ENCODE measurements at regions not wholly inside any gene's neighbourhood (a gene's known extent, or its start where the extent isn't known, plus 50 kb on each side); places are given as distances from the start of the nearest gene placed in this dataset.

DNA sequence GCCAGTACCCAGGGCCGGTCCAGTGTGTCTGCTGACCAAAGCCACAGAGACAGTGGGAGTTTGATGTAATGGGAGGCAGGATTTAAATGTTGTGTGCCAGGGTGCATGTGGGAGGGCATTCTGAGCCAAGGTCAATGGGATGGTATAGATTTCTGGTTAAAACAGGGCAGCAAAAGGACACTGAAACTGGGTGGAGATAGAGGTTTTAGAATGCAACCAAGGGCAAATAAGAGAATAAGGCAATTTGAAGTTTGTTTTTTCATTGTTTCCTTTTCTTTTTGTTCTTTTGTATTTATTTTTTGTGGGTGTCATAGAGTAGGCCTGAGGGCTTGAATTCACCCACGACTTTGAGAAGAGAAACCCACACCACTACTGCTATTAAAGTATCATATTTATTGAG lies 65.5 kb upstream of the CLINT1 start:
- Mint-ChIP-seq H3K4me3 (no peak overlapping the region), H3K27ac (no peak overlapping the region), H3K36me3 (ENCODE audit: low read depth) (no peaks in the 10 kb centered on the region), H3K9me3 (no peaks in the 10 kb centered on the region), H3K27me3 (no peaks in the 10 kb centered on the region), H3K4me1 (ENCODE audit: low read depth) (peaks cover 8% of the 10 kb centered on the region)
- DNase-seq (no peak), ATAC-seq (ENCODE audit: poor library complexity) (no peak)
- no peaks in the 10 kb centered on the region for H3K36me3 ChIP-seq (ENCODE audit: insufficient read depth, low read length)
- no peaks in the 10 kb centered on the region for H3K27me3 ChIP-seq (ENCODE audit: control insufficient read depth in 1 of 2, insufficient read depth in 2 of 2, low read length in 2 of 2)
- H3K4me1 ChIP-seq (ENCODE audit: insufficient read depth, low read length) = peaks cover 8% of the 10 kb centered on the region
- no peak overlapping the region for H3K4me3 ChIP-seq (ENCODE audit: low read length)
- H3K27ac ChIP-seq (ENCODE audit: low read depth in 1 of 2, low read length in 2 of 2) = no peak overlapping the region
- no peak for TF ChIP-seq CTCF (IDR thresholded peaks at IDR 0.05)
- ChIA-PET POLR2A (no interaction called here), CTCF (no interaction called here)
- no peaks in the 10 kb centered on the region for H3K9me3 ChIP-seq (ENCODE audit: control insufficient read depth in 1 of 2, insufficient read depth in 1 of 2, low read length in 2 of 2)
- intact Hi-C loops (cut with DNase I, micrococcal nuclease) = no loop called here

- H3K27ac ChIP-seq (ENCODE audit: low read depth in 1 of 2, low read length in 2 of 2) = no peak overlapping the region
- intact Hi-C loops (cut with DNase I, micrococcal nuclease) = no loop called here
- H3K9me3 ChIP-seq (ENCODE audit: control insufficient read depth in 1 of 2, insufficient read depth in 1 of 2, low read length in 2 of 2) = no peaks in the 10 kb centered on the region
- Mint-ChIP-seq H3K27me3 (no peaks in the 10 kb centered on the region), H3K9me3 (no peaks in the 10 kb centered on the region), H3K4me1 (ENCODE audit: low read depth) (peaks cover 16% of the 10 kb centered on the region), H3K36me3 (ENCODE audit: low read depth) (no peaks in the 10 kb centered on the region), H3K4me3 (no peak overlapping the region), H3K27ac (no peak overlapping the region)
- H3K4me1 ChIP-seq (ENCODE audit: insufficient read depth, low read length) = peaks cover 15% of the 10 kb centered on the region
- DNase-seq (no peak), ATAC-seq (ENCODE audit: poor library complexity) (no peak)
- no peak for TF ChIP-seq CTCF (IDR thresholded peaks at IDR 0.05)
- H3K4me3 ChIP-seq (ENCODE audit: low read length) = no peak overlapping the region
- ChIA-PET CTCF (interaction anchor here (0.6 kb wide), 1 partner anchor 1102 kb away, joined by 3 read pairs; no protein-coding TSS in a partner anchor), POLR2A (no interaction called here)
- H3K36me3 ChIP-seq (ENCODE audit: insufficient read depth, low read length) = no peaks in the 10 kb centered on the region
- no peaks in the 10 kb centered on the region for H3K27me3 ChIP-seq (ENCODE audit: control insufficient read depth in 1 of 2, insufficient read depth in 2 of 2, low read length in 2 of 2)
These were observed 64.8 kb upstream of the CLINT1 start for GRCh38 chr5:157923765-157924164.

DNA sequence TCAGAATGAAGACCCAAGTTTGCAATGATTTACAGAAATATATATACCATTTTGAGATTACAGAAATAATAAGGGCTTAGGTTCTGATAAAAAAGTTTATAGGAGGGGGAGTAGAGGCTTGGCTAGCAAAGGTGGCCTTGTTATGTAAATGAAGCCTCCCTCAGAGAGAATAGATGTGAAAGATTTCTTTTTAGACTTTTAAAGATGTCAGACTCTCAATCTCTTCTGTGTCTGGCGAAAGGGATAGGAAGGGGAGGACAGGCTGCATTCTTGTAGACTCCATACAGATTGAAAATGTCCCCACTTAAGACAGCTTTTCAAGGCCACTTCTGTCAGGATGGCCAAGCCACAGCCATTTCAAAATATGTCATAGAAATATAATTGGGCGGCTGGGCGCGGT lies 63.1 kb upstream of the CLINT1 start:
- no peak for TF ChIP-seq CTCF (IDR thresholded peaks at IDR 0.05)
- Mint-ChIP-seq H3K4me1 (ENCODE audit: low read depth) (peaks cover 29% of the 10 kb centered on the region), H3K27ac (no peak overlapping the region), H3K9me3 (no peaks in the 10 kb centered on the region), H3K27me3 (no peaks in the 10 kb centered on the region), H3K36me3 (ENCODE audit: low read depth) (no peaks in the 10 kb centered on the region), H3K4me3 (no peak overlapping the region)
- Histone ChIP-seq H3K27ac (ENCODE audit: low read depth in 1 of 2, low read length in 2 of 2) (no peak overlapping the region), H3K36me3 (ENCODE audit: insufficient read depth, low read length) (no peaks in the 10 kb centered on the region), H3K9me3 (ENCODE audit: control insufficient read depth in 1 of 2, insufficient read depth in 1 of 2, low read length in 2 of 2) (no peaks in the 10 kb centered on the region), H3K27me3 (ENCODE audit: control insufficient read depth in 1 of 2, insufficient read depth in 2 of 2, low read length in 2 of 2) (no peaks in the 10 kb centered on the region), H3K4me3 (ENCODE audit: low read length) (no peak overlapping the region), H3K4me1 (ENCODE audit: insufficient read depth, low read length) (peaks cover 25% of the 10 kb centered on the region)
- DNase-seq = no peak
- POLR2A ChIA-PET = no interaction called here
- no peak for ATAC-seq (ENCODE audit: poor library complexity)
- CTCF ChIA-PET = no interaction called here
- intact Hi-C loops (cut with DNase I, micrococcal nuclease) = no loop called here

All from CD4-positive, alpha-beta T cell (primary cell).